Endodermal cell (in vitro differentiated cells): ENCODE measurements at regions not wholly inside any gene's neighbourhood (a gene's known extent, or its start where the extent isn't known, plus 50 kb on each side); places are given as distances from the start of the nearest gene placed in this dataset.

Experiments
- DNase-seq: peaks from one replicate; pipeline ENCODE4 v3.0.0-alpha.2; 2017
- H3K27ac ChIP-seq: 2 replicates; pipeline ENCODE4 v1.5.1; 2013; ENCODE audit warnings: mild to moderate bottlenecking, low read depth, low read length, moderate library complexity
- H3K27me3 ChIP-seq: 2 replicates; pipeline ENCODE4 v1.6.1; 2013; ENCODE audit warnings: mild to moderate bottlenecking, low read length, moderate library complexity; ENCODE audit not compliant: insufficient read depth, control insufficient read depth, poor library complexity, severe bottlenecking
- H3K36me3 ChIP-seq: 2 replicates; pipeline ENCODE4 v1.7.0; 2013; ENCODE audit warnings: mild to moderate bottlenecking, low read length, moderate library complexity; ENCODE audit not compliant: control insufficient read depth, insufficient read depth
- H3K4me1 ChIP-seq: one replicate; pipeline ENCODE4 v1.7.0; 2013; ENCODE audit warnings: low read length; ENCODE audit not compliant: control insufficient read depth, insufficient read depth
- H3K4me3 ChIP-seq: 2 replicates; pipeline ENCODE4 v1.5.1; 2013; ENCODE audit warnings: mild to moderate bottlenecking, low read length, moderate library complexity
- H3K9ac ChIP-seq: 2 replicates; pipeline ENCODE4 v1.6.1; 2013; ENCODE audit warnings: mild to moderate bottlenecking, low read length, moderate library complexity; ENCODE audit not compliant: poor library complexity, severe bottlenecking; ENCODE audit errors: extremely low read depth
- H3K9me3 ChIP-seq: 2 replicates; pipeline ENCODE4 v1.6.1; 2013; ENCODE audit warnings: mild to moderate bottlenecking, low read length, moderate library complexity; ENCODE audit not compliant: control insufficient read depth
- H3K27ac Mint-ChIP-seq: 2 replicates; pipeline ENCODE4 v1.8.0; 2020; ENCODE audit warnings: mixed read lengths
- H3K27me3 Mint-ChIP-seq: 2 replicates; pipeline ENCODE4 v1.8.0; 2021; ENCODE audit warnings: mild to moderate bottlenecking, mixed read lengths; ENCODE audit not compliant: insufficient read depth
- H3K36me3 Mint-ChIP-seq: 2 replicates; pipeline ENCODE4 v1.8.0; 2020; ENCODE audit warnings: low read depth, mixed read lengths
- H3K4me1 Mint-ChIP-seq: 2 replicates; pipeline ENCODE4 v1.8.0; 2020; ENCODE audit warnings: mixed read lengths
- H3K4me3 Mint-ChIP-seq: 2 replicates; pipeline ENCODE4 v1.8.0; 2020; ENCODE audit warnings: mild to moderate bottlenecking, moderate library complexity, mixed read lengths
- H3K9me3 Mint-ChIP-seq: 2 replicates; pipeline ENCODE4 v1.8.0; 2020; ENCODE audit warnings: mild to moderate bottlenecking, mixed read lengths
- WGBS, 2 experiments: methylation state at CpG; one replicate each; pipeline versions ENCODE4 v1.1.5 to v1.1.7; 2013; ENCODE audit warnings: missing lambda C conversion rate in 2 of 2, mixed read lengths in 1 of 2; ENCODE audit not compliant: insufficient coverage in 1 of 2, insufficient read length in 1 of 2; 5-methylcytosine and 5-hydroxymethylcytosine counted together
- TF ChIP-seq, protein P1 (sequence below): fragments of 200-600 bp; sonication (generic); conservative IDR thresholded peaks from 2 replicates; pipeline ENCODE4 v1.5.0; 2021; ENCODE audit warnings: antibody characterized with exemption, mild to moderate bottlenecking

DNA sequence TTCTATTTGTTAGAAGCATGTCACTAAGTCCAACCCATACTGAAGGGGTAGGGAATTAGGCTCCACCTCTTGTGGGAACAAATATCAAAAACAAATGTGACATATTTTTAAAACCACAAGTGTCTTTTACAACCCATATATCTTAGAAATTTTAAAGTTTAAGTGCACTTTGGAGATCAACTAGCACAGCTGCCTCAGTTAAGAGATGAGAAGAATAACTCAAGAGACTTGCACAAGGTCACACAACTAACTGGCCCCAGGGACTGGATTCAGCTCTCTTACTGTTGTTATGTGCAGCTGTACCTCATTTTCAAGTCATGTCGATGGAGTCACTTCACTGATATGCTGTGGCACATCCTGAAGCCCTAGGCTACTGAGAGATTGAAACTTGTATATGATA lies 102.9 kb upstream of the BMP2 start:
- no peak for DNase-seq
- 87% methylated on average over 1 of the region's 1 CpG; no CpG with 5 or more reads in 1 of the 2 experiments for WGBS, 2 experiments
- Mint-ChIP-seq H3K9me3 (peaks cover 13% of the 10 kb centered on the region), H3K36me3 (peaks cover 3% of the 10 kb centered on the region), H3K4me1 (peaks cover 63% of the 10 kb centered on the region), H3K4me3 (no peak overlapping the region), H3K27ac (no peak overlapping the region), H3K27me3 (no peaks in the 10 kb centered on the region)
- Histone ChIP-seq H3K27ac (no peak overlapping the region), H3K9ac (no peak overlapping the region), H3K27me3 (no peaks in the 10 kb centered on the region), H3K9me3 (peaks cover 27% of the 10 kb centered on the region), H3K4me1 (peaks cover 14% of the 10 kb centered on the region), H3K36me3 (no peaks in the 10 kb centered on the region), H3K4me3 (peak overlapping the region; percentile 66)
- TF ChIP-seq, protein P1, sequence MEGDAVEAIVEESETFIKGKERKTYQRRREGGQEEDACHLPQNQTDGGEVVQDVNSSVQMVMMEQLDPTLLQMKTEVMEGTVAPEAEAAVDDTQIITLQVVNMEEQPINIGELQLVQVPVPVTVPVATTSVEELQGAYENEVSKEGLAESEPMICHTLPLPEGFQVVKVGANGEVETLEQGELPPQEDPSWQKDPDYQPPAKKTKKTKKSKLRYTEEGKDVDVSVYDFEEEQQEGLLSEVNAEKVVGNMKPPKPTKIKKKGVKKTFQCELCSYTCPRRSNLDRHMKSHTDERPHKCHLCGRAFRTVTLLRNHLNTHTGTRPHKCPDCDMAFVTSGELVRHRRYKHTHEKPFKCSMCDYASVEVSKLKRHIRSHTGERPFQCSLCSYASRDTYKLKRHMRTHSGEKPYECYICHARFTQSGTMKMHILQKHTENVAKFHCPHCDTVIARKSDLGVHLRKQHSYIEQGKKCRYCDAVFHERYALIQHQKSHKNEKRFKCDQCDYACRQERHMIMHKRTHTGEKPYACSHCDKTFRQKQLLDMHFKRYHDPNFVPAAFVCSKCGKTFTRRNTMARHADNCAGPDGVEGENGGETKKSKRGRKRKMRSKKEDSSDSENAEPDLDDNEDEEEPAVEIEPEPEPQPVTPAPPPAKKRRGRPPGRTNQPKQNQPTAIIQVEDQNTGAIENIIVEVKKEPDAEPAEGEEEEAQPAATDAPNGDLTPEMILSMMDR, result no peak

DNA sequence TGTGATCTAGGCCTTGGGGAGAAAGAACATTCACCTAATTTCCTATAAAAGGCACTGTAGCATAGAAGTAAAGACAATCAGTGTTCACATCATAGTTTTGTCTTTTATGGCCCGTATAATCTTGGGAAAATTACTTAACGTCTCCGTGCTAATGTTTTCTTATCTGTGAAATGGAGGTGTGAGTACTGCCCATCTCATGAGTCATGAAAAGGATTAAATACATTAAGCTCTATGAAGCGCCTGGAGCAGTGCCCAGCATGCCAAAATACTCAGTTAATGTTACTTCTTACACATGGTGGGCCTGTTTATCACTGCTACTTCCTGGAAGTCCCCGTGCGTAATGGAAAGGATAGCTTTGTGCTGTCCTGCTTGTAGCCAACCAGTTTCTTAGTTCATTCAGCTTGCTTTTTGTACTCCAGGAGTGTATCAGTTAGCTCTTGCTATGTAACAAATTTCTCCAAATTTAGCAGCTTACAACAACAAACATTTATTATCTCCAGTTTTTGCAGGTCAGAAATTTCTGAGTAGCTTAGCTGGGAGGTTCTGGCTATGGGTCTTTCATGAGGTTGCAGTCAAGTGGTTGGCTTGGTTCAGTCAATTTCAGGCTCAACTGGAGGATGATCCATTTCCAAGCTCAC lies 103.6 kb upstream of the BMP2 start:
- Histone ChIP-seq H3K4me3 (peak overlapping the region; percentile 28), H3K4me1 (peaks cover 14% of the 10 kb centered on the region), H3K9me3 (peaks cover 27% of the 10 kb centered on the region), H3K36me3 (no peaks in the 10 kb centered on the region), H3K27ac (no peak overlapping the region), H3K27me3 (no peaks in the 10 kb centered on the region), H3K9ac (no peak overlapping the region)
- no peak overlapping the region for H3K4me3 Mint-ChIP-seq
- no peak overlapping the region for H3K27ac Mint-ChIP-seq
- H3K4me1 Mint-ChIP-seq, result peaks cover 63% of the 10 kb centered on the region
- H3K27me3 Mint-ChIP-seq, result no peaks in the 10 kb centered on the region
- TF ChIP-seq, protein P1, result no peak
- H3K36me3 Mint-ChIP-seq, result peaks cover 3% of the 10 kb centered on the region
- no peak for DNase-seq
- peaks cover 13% of the 10 kb centered on the region for H3K9me3 Mint-ChIP-seq
- 95 to 97% methylated on average over 6 of the region's 6 CpGs for WGBS, 2 experiments

DNA sequence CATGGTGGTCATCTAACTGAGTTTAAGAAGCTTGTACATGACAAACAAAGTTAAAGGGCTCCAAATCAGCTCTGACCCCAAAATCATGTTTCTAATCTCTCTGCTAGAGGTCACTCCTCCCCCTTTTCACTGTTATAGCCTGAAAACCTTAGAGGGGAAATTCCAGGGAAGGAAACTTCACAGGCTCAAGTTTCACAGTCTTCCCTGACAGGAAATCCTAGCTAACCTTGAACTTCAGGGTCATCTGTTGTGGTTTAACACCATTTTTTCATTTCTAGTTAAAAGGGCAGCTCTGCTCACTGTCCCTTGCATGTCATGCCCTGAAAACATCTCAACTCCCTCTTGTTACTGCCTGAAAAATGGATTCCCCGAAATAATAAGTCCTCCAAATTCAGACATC lies 104.4 kb upstream of the BMP2 start:
- H3K27ac Mint-ChIP-seq, result no peak overlapping the region
- no peaks in the 10 kb centered on the region for H3K27me3 Mint-ChIP-seq
- no peaks in the 10 kb centered on the region for H3K36me3 ChIP-seq
- H3K4me1 Mint-ChIP-seq, result peaks cover 63% of the 10 kb centered on the region
- TF ChIP-seq, protein P1, result no peak
- H3K9ac ChIP-seq, result no peak overlapping the region
- WGBS, 2 experiments, result 71% methylated on average over 1 of the region's 1 CpG; no CpG with 5 or more reads in 1 of the 2 experiments
- H3K4me1 ChIP-seq, result peaks cover 14% of the 10 kb centered on the region
- peaks cover 27% of the 10 kb centered on the region for H3K9me3 ChIP-seq
- DNase-seq, result no peak
- no peak overlapping the region for H3K4me3 ChIP-seq
- H3K27me3 ChIP-seq, result no peaks in the 10 kb centered on the region
- H3K36me3 Mint-ChIP-seq, result peaks cover 3% of the 10 kb centered on the region
- peaks cover 13% of the 10 kb centered on the region for H3K9me3 Mint-ChIP-seq
- no peak overlapping the region for H3K27ac ChIP-seq
- H3K4me3 Mint-ChIP-seq, result no peak overlapping the region
